ENCODE measurements at regions not wholly inside any gene's neighbourhood (a gene's known extent, or its start where the extent isn't known, plus 50 kb on each side); places are given as distances from the start of the nearest gene placed in this dataset.
A peak's percentile ranks its signal among the peaks of the same experiment; 100 is the strongest.

- no peak overlapping the region for H2BK15ac ChIP-seq (ENCODE audit: low read depth, low read length)
- Mint-ChIP-seq H3K27ac (peak overlapping the region in 1 of 3 experiments; percentile 7; a peak in 1 of 7 replicates), H3K4me3 (no peak overlapping the region), H3K4me1 (peaks cover 12 to 14% of the 10 kb centered on the region in 2 experiments), H3K9me3 (no peaks in the 10 kb centered on the region), H3K27me3 (ENCODE audit: low read depth) (peaks cover 30% of the 10 kb centered on the region), H3K36me3 (ENCODE audit: insufficient read depth in 1 of 3, low read depth in 3 of 3) (no peaks in the 10 kb centered on the region; a peak in 1 of 7 replicates)
- H3K23ac ChIP-seq (ENCODE audit: insufficient read length, low read depth, low read length): no peak overlapping the region
- H3K27ac ChIP-seq (ENCODE audit: insufficient read length, low read depth, low read length): no peak overlapping the region
- H3K79me2 ChIP-seq (ENCODE audit: insufficient read depth, low read length): no peaks in the 10 kb centered on the region
- no peak overlapping the region for H3K18ac ChIP-seq (ENCODE audit: insufficient read length, low read depth, low read length)
- H3K4me2 ChIP-seq (ENCODE audit: insufficient read depth, insufficient read length, low read length): peak overlapping the region; percentile 3
- no peak overlapping the region for H3T11ph ChIP-seq (ENCODE audit: low read length)
- H3K56ac ChIP-seq (ENCODE audit: insufficient read length, low read depth, low read length): no peak overlapping the region
- WGBS (ENCODE audit: extremely low coverage, insufficient read length, low lambda C conversion rate): no CpG with 5 or more reads among the region's 2 CpGs
- H3K9ac ChIP-seq (ENCODE audit: extremely low read depth, insufficient read length, low read length): no peak overlapping the region
- H2AFZ ChIP-seq (ENCODE audit: low read length): no peak overlapping the region
- no peaks in the 10 kb centered on the region for H4K20me1 ChIP-seq (ENCODE audit: control insufficient read depth, insufficient read depth, insufficient read length)
- H2AK5ac ChIP-seq (ENCODE audit: insufficient read length, low read length): no peak overlapping the region
- H4K5ac ChIP-seq (ENCODE audit: insufficient read length, low read depth, low read length): no peak overlapping the region
- H2BK5ac ChIP-seq (ENCODE audit: insufficient read length, low read length): no peak overlapping the region
- no peak overlapping the region for H4K8ac ChIP-seq (replicated peaks; ENCODE audit: insufficient read length, low read depth, low read length)
- H3K4me1 ChIP-seq (ENCODE audit: insufficient read depth, low read length): peaks cover 3% of the 10 kb centered on the region; the same call in 1 of the 2 replicates
- H3K27me3 ChIP-seq (ENCODE audit: insufficient read depth, low read length): no peaks in the 10 kb centered on the region
- H3K14ac ChIP-seq (ENCODE audit: insufficient read depth, low read length): no peak overlapping the region
- H2BK20ac ChIP-seq (ENCODE audit: low read depth, low read length, poor library complexity, severe bottlenecking): no peak overlapping the region
- H4K91ac ChIP-seq (ENCODE audit: insufficient read length, low read depth, low read length): no peak overlapping the region
- no peaks in the 10 kb centered on the region for H3K79me1 ChIP-seq (ENCODE audit: insufficient read depth, low read depth, low read length, poor library complexity, severe bottlenecking)
- H2BK12ac ChIP-seq (ENCODE audit: insufficient read length, low read depth, low read length): no peak overlapping the region
- H3K23me2 ChIP-seq (ENCODE audit: insufficient read length, low read depth, low read length, poor library complexity, severe bottlenecking): no peaks in the 10 kb centered on the region
- DNase-seq: peak; percentile 38
- H3K9me3 ChIP-seq (ENCODE audit: control insufficient read depth, low read depth, low read length): no peaks in the 10 kb centered on the region
- H2BK120ac ChIP-seq (ENCODE audit: low read depth, low read length, poor library complexity, severe bottlenecking): no peak overlapping the region
- H3K4ac ChIP-seq (ENCODE audit: low read depth, low read length): no peak overlapping the region
- TF ChIP-seq, protein P1, sequence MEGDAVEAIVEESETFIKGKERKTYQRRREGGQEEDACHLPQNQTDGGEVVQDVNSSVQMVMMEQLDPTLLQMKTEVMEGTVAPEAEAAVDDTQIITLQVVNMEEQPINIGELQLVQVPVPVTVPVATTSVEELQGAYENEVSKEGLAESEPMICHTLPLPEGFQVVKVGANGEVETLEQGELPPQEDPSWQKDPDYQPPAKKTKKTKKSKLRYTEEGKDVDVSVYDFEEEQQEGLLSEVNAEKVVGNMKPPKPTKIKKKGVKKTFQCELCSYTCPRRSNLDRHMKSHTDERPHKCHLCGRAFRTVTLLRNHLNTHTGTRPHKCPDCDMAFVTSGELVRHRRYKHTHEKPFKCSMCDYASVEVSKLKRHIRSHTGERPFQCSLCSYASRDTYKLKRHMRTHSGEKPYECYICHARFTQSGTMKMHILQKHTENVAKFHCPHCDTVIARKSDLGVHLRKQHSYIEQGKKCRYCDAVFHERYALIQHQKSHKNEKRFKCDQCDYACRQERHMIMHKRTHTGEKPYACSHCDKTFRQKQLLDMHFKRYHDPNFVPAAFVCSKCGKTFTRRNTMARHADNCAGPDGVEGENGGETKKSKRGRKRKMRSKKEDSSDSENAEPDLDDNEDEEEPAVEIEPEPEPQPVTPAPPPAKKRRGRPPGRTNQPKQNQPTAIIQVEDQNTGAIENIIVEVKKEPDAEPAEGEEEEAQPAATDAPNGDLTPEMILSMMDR (conservative IDR thresholded peaks at IDR 0.05): no peak
Measured at GRCh38 chr4:63901304-63901703, 507.9 kb downstream of the TECRL start.

Measured in H9 (cell line).